ENCODE measurements at regions not wholly inside any gene's neighbourhood (a gene's known extent, or its start where the extent isn't known, plus 50 kb on each side); places are given as distances from the start of the nearest gene placed in this dataset.
A peak's percentile ranks its signal among the peaks of the same experiment; 100 is the strongest.

GRCh38 chr6:76682842-76683241 lies 610.4 kb upstream of the IMPG1 start:
- WGBS (ENCODE audit: extremely low coverage, insufficient coverage, low lambda C conversion rate) = no CpG with 5 or more reads among the region's 1 CpG
- no peak overlapping the region for H3K4me2 ChIP-seq (ENCODE audit: low read length)
- H3K4ac ChIP-seq (ENCODE audit: low read depth, low read length) = no peak overlapping the region
- H3K4me3 ChIP-seq (ENCODE audit: low read length) = no peak overlapping the region
- H3K79me2 ChIP-seq (ENCODE audit: control insufficient read depth, insufficient read depth, low read length) = no peaks in the 10 kb centered on the region
- no peak overlapping the region for H3K9ac ChIP-seq (ENCODE audit: low read length)
- peaks cover 2% of the 10 kb centered on the region for H3K4me1 ChIP-seq (ENCODE audit: control insufficient read depth, low read depth, low read length)
- no peaks in the 10 kb centered on the region for H3K79me1 ChIP-seq (ENCODE audit: low read length)
- H4K5ac ChIP-seq (ENCODE audit: low read length) = no peak overlapping the region
- H3K36me3 ChIP-seq (ENCODE audit: control insufficient read depth, insufficient read depth, low read length) = no peaks in the 10 kb centered on the region
- no peak overlapping the region for H2BK120ac ChIP-seq (ENCODE audit: low read depth, low read length)
- no peak overlapping the region for H3K27ac ChIP-seq (ENCODE audit: low read depth, low read length)
- H3K56ac ChIP-seq (ENCODE audit: low read length) = no peak overlapping the region
- no peaks in the 10 kb centered on the region for H3K27me3 ChIP-seq (ENCODE audit: insufficient read depth, low read length, poor library complexity)
- no peak overlapping the region for H2BK5ac ChIP-seq (ENCODE audit: low read length)
- peak; percentile 15 for DNase-seq
- H2BK15ac ChIP-seq (replicated peaks; ENCODE audit: low read depth) = no peak overlapping the region
- no peak overlapping the region for H2AK5ac ChIP-seq (ENCODE audit: low read length)
- H3K23ac ChIP-seq (ENCODE audit: low read length) = no peak overlapping the region
- no peak overlapping the region for H4K8ac ChIP-seq (ENCODE audit: low read depth, low read length)
- H3K18ac ChIP-seq (ENCODE audit: low read length) = no peak overlapping the region

- H3K18ac ChIP-seq (ENCODE audit: low read length) = no peak overlapping the region
- no peak overlapping the region for H3K4ac ChIP-seq (ENCODE audit: low read depth, low read length)
- H3K23ac ChIP-seq (ENCODE audit: low read length) = no peak overlapping the region
- H3K56ac ChIP-seq (ENCODE audit: low read length) = no peak overlapping the region
- no peak overlapping the region for H3K27ac ChIP-seq (ENCODE audit: low read depth, low read length)
- no peak overlapping the region for H4K8ac ChIP-seq (ENCODE audit: low read depth, low read length)
- H2BK120ac ChIP-seq (ENCODE audit: low read depth, low read length) = no peak overlapping the region
- no peak overlapping the region for H4K5ac ChIP-seq (ENCODE audit: low read length)
- no peak overlapping the region for H2BK5ac ChIP-seq (ENCODE audit: low read length)
- no peaks in the 10 kb centered on the region for H3K79me1 ChIP-seq (ENCODE audit: low read length)
- H3K27me3 ChIP-seq (ENCODE audit: insufficient read depth, low read length, poor library complexity) = no peaks in the 10 kb centered on the region
- no peaks in the 10 kb centered on the region for H3K36me3 ChIP-seq (ENCODE audit: control insufficient read depth, insufficient read depth, low read length)
- no peaks in the 10 kb centered on the region for H3K79me2 ChIP-seq (ENCODE audit: control insufficient read depth, insufficient read depth, low read length)
- H2AK5ac ChIP-seq (ENCODE audit: low read length) = no peak overlapping the region
- H3K4me3 ChIP-seq (ENCODE audit: low read length) = no peak overlapping the region
- peaks cover 2% of the 10 kb centered on the region for H3K4me1 ChIP-seq (ENCODE audit: control insufficient read depth, low read depth, low read length)
- no peak for DNase-seq
- H3K9ac ChIP-seq (ENCODE audit: low read length) = no peak overlapping the region
- no peak overlapping the region for H3K4me2 ChIP-seq (ENCODE audit: low read length)
- H2BK15ac ChIP-seq (replicated peaks; ENCODE audit: low read depth) = no peak overlapping the region
These were observed 609.3 kb upstream of the IMPG1 start for GRCh38 chr6:76681781-76682180.

GRCh38 chr6:76677017-76677416 lies 604.6 kb upstream of the IMPG1 start:
- H2BK15ac ChIP-seq (replicated peaks; ENCODE audit: low read depth) = no peak overlapping the region
- H3K36me3 ChIP-seq (ENCODE audit: control insufficient read depth, insufficient read depth, low read length) = no peaks in the 10 kb centered on the region
- no peak overlapping the region for H3K4me2 ChIP-seq (ENCODE audit: low read length)
- H3K4me3 ChIP-seq (ENCODE audit: low read length) = no peak overlapping the region
- no peak overlapping the region for H4K5ac ChIP-seq (ENCODE audit: low read length)
- H4K8ac ChIP-seq (ENCODE audit: low read depth, low read length) = no peak overlapping the region
- no peak overlapping the region for H2AK5ac ChIP-seq (ENCODE audit: low read length)
- no peaks in the 10 kb centered on the region for H3K79me1 ChIP-seq (ENCODE audit: low read length)
- H3K56ac ChIP-seq (ENCODE audit: low read length) = no peak overlapping the region
- H3K4me1 ChIP-seq (ENCODE audit: control insufficient read depth, low read depth, low read length) = peaks cover 2% of the 10 kb centered on the region
- H3K23ac ChIP-seq (ENCODE audit: low read length) = no peak overlapping the region
- DNase-seq = no peak
- H3K18ac ChIP-seq (ENCODE audit: low read length) = no peak overlapping the region
- WGBS (ENCODE audit: extremely low coverage, insufficient coverage, low lambda C conversion rate) = no CpG with 5 or more reads among the region's 2 CpGs
- no peaks in the 10 kb centered on the region for H3K27me3 ChIP-seq (ENCODE audit: insufficient read depth, low read length, poor library complexity)
- no peaks in the 10 kb centered on the region for H3K79me2 ChIP-seq (ENCODE audit: control insufficient read depth, insufficient read depth, low read length)
- no peak overlapping the region for H2BK120ac ChIP-seq (ENCODE audit: low read depth, low read length)
- no peak overlapping the region for H2BK5ac ChIP-seq (ENCODE audit: low read length)
- H3K9ac ChIP-seq (ENCODE audit: low read length) = no peak overlapping the region
- no peak overlapping the region for H3K4ac ChIP-seq (ENCODE audit: low read depth, low read length)
- no peak overlapping the region for H3K27ac ChIP-seq (ENCODE audit: low read depth, low read length)

- H2AK5ac ChIP-seq (ENCODE audit: low read length) = no peak overlapping the region
- no peak overlapping the region for H3K27ac ChIP-seq (ENCODE audit: low read depth, low read length)
- no peak overlapping the region for H3K56ac ChIP-seq (ENCODE audit: low read length)
- H3K27me3 ChIP-seq (ENCODE audit: insufficient read depth, low read length, poor library complexity) = no peaks in the 10 kb centered on the region
- no peak overlapping the region for H2BK5ac ChIP-seq (ENCODE audit: low read length)
- no peaks in the 10 kb centered on the region for H3K4me1 ChIP-seq (ENCODE audit: control insufficient read depth, low read depth, low read length)
- DNase-seq = no peak
- no peak overlapping the region for H3K18ac ChIP-seq (ENCODE audit: low read length)
- H3K4me3 ChIP-seq (ENCODE audit: low read length) = no peak overlapping the region
- no peaks in the 10 kb centered on the region for H3K79me1 ChIP-seq (ENCODE audit: low read length)
- H3K79me2 ChIP-seq (ENCODE audit: control insufficient read depth, insufficient read depth, low read length) = no peaks in the 10 kb centered on the region
- no peak overlapping the region for H4K5ac ChIP-seq (ENCODE audit: low read length)
- H3K36me3 ChIP-seq (ENCODE audit: control insufficient read depth, insufficient read depth, low read length) = no peaks in the 10 kb centered on the region
- no peak overlapping the region for H3K4me2 ChIP-seq (ENCODE audit: low read length)
- H3K23ac ChIP-seq (ENCODE audit: low read length) = no peak overlapping the region
- no peak overlapping the region for H2BK120ac ChIP-seq (ENCODE audit: low read depth, low read length)
- no peak overlapping the region for H3K4ac ChIP-seq (ENCODE audit: low read depth, low read length)
- H4K8ac ChIP-seq (ENCODE audit: low read depth, low read length) = no peak overlapping the region
- WGBS (ENCODE audit: extremely low coverage, insufficient coverage, low lambda C conversion rate) = no CpG with 5 or more reads among the region's 4 CpGs
- H2BK15ac ChIP-seq (replicated peaks; ENCODE audit: low read depth) = no peak overlapping the region
- no peak overlapping the region for H3K9ac ChIP-seq (ENCODE audit: low read length)
These were observed 599.3 kb upstream of the IMPG1 start for GRCh38 chr6:76671751-76672150.

- Histone ChIP-seq H3K18ac (ENCODE audit: low read length) (no peak overlapping the region), H3K79me2 (ENCODE audit: control insufficient read depth, insufficient read depth, low read length) (no peaks in the 10 kb centered on the region), H3K4me1 (ENCODE audit: control insufficient read depth, low read depth, low read length) (peaks cover 2% of the 10 kb centered on the region), H3K56ac (ENCODE audit: low read length) (no peak overlapping the region), H3K27me3 (ENCODE audit: insufficient read depth, low read length, poor library complexity) (no peaks in the 10 kb centered on the region), H3K23ac (ENCODE audit: low read length) (no peak overlapping the region), H4K8ac (ENCODE audit: low read depth, low read length) (no peak overlapping the region), H2AK5ac (ENCODE audit: low read length) (no peak overlapping the region), H2BK120ac (ENCODE audit: low read depth, low read length) (no peak overlapping the region), H3K27ac (ENCODE audit: low read depth, low read length) (no peak overlapping the region), H3K79me1 (ENCODE audit: low read length) (no peaks in the 10 kb centered on the region), H3K4ac (ENCODE audit: low read depth, low read length) (no peak overlapping the region), H2BK5ac (ENCODE audit: low read length) (no peak overlapping the region), H3K4me3 (ENCODE audit: low read length) (no peak overlapping the region), H3K36me3 (ENCODE audit: control insufficient read depth, insufficient read depth, low read length) (no peaks in the 10 kb centered on the region), H3K4me2 (ENCODE audit: low read length) (no peak overlapping the region), H3K9ac (ENCODE audit: low read length) (no peak overlapping the region), H4K5ac (ENCODE audit: low read length) (no peak overlapping the region), H2BK15ac (replicated peaks; ENCODE audit: low read depth) (no peak overlapping the region)
- WGBS (ENCODE audit: extremely low coverage, insufficient coverage, low lambda C conversion rate) = no CpG with 5 or more reads among the region's 1 CpG
- no peak for DNase-seq
These were observed 571.8 kb upstream of the IMPG1 start for GRCh38 chr6:76644231-76644630.

- H3K4ac ChIP-seq (ENCODE audit: low read depth, low read length) = no peak overlapping the region
- no peak overlapping the region for H3K18ac ChIP-seq (ENCODE audit: low read length)
- H4K5ac ChIP-seq (ENCODE audit: low read length) = no peak overlapping the region
- no peak overlapping the region for H2BK15ac ChIP-seq (replicated peaks; ENCODE audit: low read depth)
- no peaks in the 10 kb centered on the region for H3K79me2 ChIP-seq (ENCODE audit: control insufficient read depth, insufficient read depth, low read length)
- DNase-seq = peak; percentile 91
- H3K4me1 ChIP-seq (ENCODE audit: control insufficient read depth, low read depth, low read length) = peaks cover 2% of the 10 kb centered on the region
- WGBS (ENCODE audit: extremely low coverage, insufficient coverage, low lambda C conversion rate) = no CpG with 5 or more reads among the region's 1 CpG
- no peak overlapping the region for H3K9ac ChIP-seq (ENCODE audit: low read length)
- peak overlapping the region; percentile 22 for H3K56ac ChIP-seq (ENCODE audit: low read length)
- H2BK120ac ChIP-seq (ENCODE audit: low read depth, low read length) = no peak overlapping the region
- no peak overlapping the region for H4K8ac ChIP-seq (ENCODE audit: low read depth, low read length)
- H3K23ac ChIP-seq (ENCODE audit: low read length) = no peak overlapping the region
- no peak overlapping the region for H2AK5ac ChIP-seq (ENCODE audit: low read length)
- no peak overlapping the region for H2BK5ac ChIP-seq (ENCODE audit: low read length)
- H3K27me3 ChIP-seq (ENCODE audit: insufficient read depth, low read length, poor library complexity) = no peaks in the 10 kb centered on the region
- no peak overlapping the region for H3K4me3 ChIP-seq (ENCODE audit: low read length)
- peak overlapping the region; percentile 76 for H3K27ac ChIP-seq (ENCODE audit: low read depth, low read length)
- H3K4me2 ChIP-seq (ENCODE audit: low read length) = no peak overlapping the region
- no peaks in the 10 kb centered on the region for H3K36me3 ChIP-seq (ENCODE audit: control insufficient read depth, insufficient read depth, low read length)
- H3K79me1 ChIP-seq (ENCODE audit: low read length) = no peaks in the 10 kb centered on the region
These were observed 567.5 kb upstream of the IMPG1 start for GRCh38 chr6:76639941-76640340.

Data from mesendoderm (in vitro differentiated cells).